GM12892 (cell line): ENCODE measurements at regions not wholly inside any gene's neighbourhood (a gene's known extent, or its start where the extent isn't known, plus 50 kb on each side); places are given as distances from the start of the nearest gene placed in this dataset.

Source experiments
- POLR2A ChIP-seq: IDR thresholded peaks from 2 replicates; pipeline ENCODE4 v1.6.1; 2011; ENCODE audit warnings: low read depth, low read length, control low read depth
- POLR2AphosphoS5 ChIP-seq: IDR thresholded peaks from 2 replicates; pipeline ENCODE4 v1.6.1; 2011; ENCODE audit warnings: low read depth, low read length, control low read depth

DNA sequence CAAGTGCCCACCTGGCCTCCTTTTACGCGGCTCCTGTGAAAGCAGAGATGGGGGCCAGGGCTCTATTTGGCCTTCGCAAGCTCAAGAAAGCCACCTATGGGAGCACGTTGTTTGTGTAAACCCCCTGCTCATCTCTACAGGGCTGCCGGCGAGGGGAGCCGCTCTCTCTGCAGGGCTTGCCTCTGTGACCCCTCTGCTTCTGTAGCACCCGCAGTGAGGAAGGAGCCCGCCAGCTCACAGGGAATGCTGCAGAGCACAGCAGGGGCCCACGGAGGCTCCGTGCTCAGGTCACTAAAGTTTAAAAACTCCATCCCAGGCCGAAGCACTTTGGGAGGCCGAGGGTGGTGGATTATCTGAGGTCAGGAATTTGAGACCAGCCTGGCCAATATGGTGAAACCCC is 376.8 kb downstream of the IRX2 start:
- TF ChIP-seq POLR2AphosphoS5 (no peak), POLR2A (no peak)
